Choroid plexus epithelial cell (primary cell): ENCODE measurements at regions not wholly inside any gene's neighbourhood (a gene's known extent, or its start where the extent isn't known, plus 50 kb on each side); places are given as distances from the start of the nearest gene placed in this dataset.

Experiments used
- DNase-seq: peaks from one replicate; pipeline ENCODE4 v3.0.0-alpha.2; 2010; ENCODE audit warnings: low read depth
- H3K4me3 ChIP-seq: 2 replicates; pipeline ENCODE4 v1.5.1; 2011; ENCODE audit warnings: low read depth, mild to moderate bottlenecking, control low read depth, low read length, moderate library complexity
- TF ChIP-seq, protein P1 (sequence below): conservative IDR thresholded peaks from 2 replicates; pipeline ENCODE4 v1.5.1; 2011; ENCODE audit warnings: low read depth, mild to moderate bottlenecking, control low read depth, inconsistent platforms, low read length, moderate library complexity

DNA sequence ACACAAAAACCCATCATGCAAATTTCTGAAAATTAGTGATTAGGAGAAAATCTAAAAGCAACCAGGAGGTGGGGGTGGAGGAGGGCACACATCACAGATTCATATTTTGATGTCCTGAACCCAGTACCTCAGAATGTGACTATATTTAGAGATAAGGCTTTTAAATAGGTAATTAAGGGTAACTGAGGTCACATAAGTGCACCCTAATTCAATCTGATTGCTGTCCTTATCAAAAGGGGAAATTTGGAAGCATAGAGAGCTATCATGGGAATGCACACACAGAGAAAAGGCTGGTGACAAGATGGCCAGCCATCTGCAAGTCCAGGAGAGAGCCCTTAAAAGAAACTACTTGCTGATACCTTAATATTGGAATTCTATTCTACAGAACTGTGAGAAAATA is 281.8 kb upstream of the UGT8 start:
- TF ChIP-seq, protein P1, sequence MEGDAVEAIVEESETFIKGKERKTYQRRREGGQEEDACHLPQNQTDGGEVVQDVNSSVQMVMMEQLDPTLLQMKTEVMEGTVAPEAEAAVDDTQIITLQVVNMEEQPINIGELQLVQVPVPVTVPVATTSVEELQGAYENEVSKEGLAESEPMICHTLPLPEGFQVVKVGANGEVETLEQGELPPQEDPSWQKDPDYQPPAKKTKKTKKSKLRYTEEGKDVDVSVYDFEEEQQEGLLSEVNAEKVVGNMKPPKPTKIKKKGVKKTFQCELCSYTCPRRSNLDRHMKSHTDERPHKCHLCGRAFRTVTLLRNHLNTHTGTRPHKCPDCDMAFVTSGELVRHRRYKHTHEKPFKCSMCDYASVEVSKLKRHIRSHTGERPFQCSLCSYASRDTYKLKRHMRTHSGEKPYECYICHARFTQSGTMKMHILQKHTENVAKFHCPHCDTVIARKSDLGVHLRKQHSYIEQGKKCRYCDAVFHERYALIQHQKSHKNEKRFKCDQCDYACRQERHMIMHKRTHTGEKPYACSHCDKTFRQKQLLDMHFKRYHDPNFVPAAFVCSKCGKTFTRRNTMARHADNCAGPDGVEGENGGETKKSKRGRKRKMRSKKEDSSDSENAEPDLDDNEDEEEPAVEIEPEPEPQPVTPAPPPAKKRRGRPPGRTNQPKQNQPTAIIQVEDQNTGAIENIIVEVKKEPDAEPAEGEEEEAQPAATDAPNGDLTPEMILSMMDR: no peak
- no peak for DNase-seq
- H3K4me3 ChIP-seq: no peak overlapping the region

DNA sequence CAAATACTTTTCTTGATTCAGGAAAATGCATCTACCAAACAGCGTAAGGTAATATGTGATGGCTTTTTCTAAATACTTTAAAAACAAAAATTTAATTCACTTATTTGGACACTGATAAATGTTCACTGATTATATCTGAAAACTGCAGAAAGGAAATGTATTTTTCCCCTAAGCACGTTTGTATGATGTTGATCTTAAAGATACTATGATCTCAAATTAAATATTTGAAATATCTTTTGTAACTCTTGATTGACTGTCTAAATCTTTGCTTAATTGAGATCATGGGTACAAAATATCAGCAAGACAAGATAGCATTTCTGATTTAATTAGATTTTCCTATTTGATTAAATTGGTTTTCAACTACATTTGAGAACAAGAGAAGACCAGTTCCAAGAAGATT is 281.0 kb upstream of the UGT8 start:
- no peak for DNase-seq
- H3K4me3 ChIP-seq: no peak overlapping the region
- TF ChIP-seq, protein P1: no peak

DNA sequence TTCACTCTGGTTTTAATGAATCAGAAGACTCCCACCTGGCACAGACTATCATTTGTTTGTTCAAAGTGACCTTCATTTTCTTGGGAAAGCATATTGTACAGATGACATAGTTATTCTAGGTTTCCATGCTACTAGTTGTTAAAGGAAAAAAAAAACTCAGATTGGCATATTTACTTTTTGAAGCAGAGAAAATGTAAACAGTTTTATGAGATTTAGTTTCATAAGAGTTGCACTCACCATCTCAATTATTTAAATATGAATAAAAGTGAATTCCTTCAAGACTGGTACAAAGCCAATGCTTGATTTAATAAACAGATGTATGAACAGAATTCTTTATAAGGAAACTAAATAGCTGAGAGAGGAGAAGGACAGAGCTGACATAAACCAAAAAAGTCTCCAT is 280.3 kb upstream of the UGT8 start:
- TF ChIP-seq, protein P1: no peak
- DNase-seq: peak; percentile 45
- H3K4me3 ChIP-seq: no peak overlapping the region

DNA sequence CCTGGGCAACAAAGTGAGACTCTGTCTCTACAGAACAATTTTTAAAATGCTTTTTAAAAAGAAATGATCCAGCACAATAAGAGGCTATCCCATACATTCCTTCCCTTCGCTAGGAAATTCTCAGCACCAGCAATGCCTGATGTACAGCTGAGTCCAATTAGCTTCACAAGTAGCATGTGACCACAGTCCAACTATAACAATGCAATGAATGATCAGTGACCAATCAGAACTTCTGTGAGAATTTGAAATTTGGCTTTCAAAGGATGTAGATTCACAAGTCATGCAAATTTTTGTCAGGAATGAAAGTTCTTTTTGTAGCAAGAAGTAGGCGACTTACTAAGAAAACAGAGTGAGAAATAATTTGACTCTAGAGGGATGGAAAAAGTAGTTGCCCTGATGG is 278.5 kb upstream of the UGT8 start:
- DNase-seq: no peak
- H3K4me3 ChIP-seq: no peak overlapping the region
- TF ChIP-seq, protein P1: no peak

DNA sequence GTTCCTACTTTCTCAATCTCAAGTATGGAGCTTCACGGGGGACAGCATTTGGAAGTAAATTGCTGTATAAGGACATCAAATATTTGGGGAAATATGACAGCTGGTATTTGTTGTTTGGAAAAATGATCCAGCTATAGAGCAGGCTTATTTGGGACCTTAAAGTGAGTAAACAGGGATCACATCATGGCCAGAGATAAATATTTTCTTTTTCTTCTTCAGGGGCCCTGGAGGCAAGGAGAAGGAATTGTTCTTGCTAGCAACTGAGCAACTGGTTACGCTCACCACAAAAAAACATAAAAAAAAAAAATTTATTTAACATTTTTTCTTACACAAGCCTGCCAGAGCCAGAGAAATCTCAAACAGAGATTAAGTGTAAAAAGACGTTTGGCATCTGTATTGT is 277.2 kb upstream of the UGT8 start:
- TF ChIP-seq, protein P1: no peak
- DNase-seq: no peak
- H3K4me3 ChIP-seq: no peak overlapping the region

DNA sequence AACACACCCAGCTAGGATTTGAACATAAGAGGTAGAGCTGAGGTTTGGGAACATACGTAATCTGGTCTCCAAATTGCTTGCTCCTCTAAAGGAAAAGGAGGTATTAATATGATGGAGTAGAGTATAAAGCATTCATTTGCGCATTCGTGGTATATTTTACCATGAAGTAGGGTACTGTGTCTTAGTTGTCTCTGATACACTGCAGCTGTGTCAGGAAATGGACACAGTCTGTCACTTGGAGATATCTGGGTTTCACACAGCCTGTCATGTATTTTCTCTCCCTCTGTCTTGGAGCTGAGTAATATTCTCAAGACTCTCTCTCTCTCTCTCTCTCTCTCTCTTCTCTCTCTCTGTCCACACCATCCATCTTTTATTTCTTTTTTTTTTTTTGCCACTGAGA is 274.8 kb upstream of the UGT8 start:
- no peak overlapping the region for H3K4me3 ChIP-seq
- DNase-seq: no peak
- TF ChIP-seq, protein P1: no peak

DNA sequence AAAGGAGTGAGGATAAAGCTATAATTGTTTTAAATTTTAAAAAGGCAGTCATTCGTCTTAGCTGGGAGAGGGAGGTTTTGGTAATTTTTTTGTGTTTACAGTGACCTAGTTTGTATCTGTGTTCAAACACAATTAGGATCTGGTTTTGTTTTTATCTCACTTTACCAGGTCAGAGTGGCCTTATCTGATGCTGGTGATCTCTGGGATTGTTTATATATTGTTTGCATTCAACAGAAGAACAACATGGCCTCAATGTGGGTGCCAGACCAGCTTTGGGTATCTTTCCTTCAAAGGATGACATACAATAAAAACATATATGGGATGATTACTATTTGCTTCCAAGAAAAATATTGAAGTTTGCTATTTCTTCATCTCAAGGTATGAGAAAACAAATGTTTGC is 272.2 kb upstream of the UGT8 start:
- TF ChIP-seq, protein P1: no peak
- no peak for DNase-seq
- no peak overlapping the region for H3K4me3 ChIP-seq
